SKM-1 (cell line): ENCODE measurements at regions not wholly inside any gene's neighbourhood (a gene's known extent, or its start where the extent isn't known, plus 50 kb on each side); places are given as distances from the start of the nearest gene placed in this dataset.

Experiments used
- DNase-seq: peaks from one replicate; lab custom pipeline; 2025; ENCODE audit not compliant: unreplicated experiment; lab: John Stamatoyannopoulos, UW

GRCh38 chr4:156596706-156597329 lies 374.8 kb downstream of the PDGFC start:
- DNase-seq = no peak

- DNase-seq = no peak
Measured at GRCh38 chr4:156596026-156596425, 375.6 kb downstream of the PDGFC start.

- no peak for DNase-seq
Measured at GRCh38 chr4:156595041-156595440, 376.6 kb downstream of the PDGFC start.

GRCh38 chr4:156594624-156595023 lies 377.0 kb downstream of the PDGFC start:
- DNase-seq = no peak

GRCh38 chr4:156593464-156593863 lies 378.1 kb downstream of the PDGFC start:
- DNase-seq = no peak

- no peak for DNase-seq
Measured at GRCh38 chr4:156591679-156592078, 379.9 kb downstream of the PDGFC start.

GRCh38 chr4:156584100-156584499 lies 387.5 kb downstream of the PDGFC start:
- DNase-seq = no peak

- no peak for DNase-seq
Measured at GRCh38 chr4:156583265-156583664, 388.3 kb downstream of the PDGFC start.

GRCh38 chr4:156581282-156582063 lies 390.1 kb downstream of the PDGFC start:
- DNase-seq = no peak

- no peak for DNase-seq
Measured at GRCh38 chr4:156578713-156579112, 392.9 kb downstream of the PDGFC start.

- no peak for DNase-seq
Measured at GRCh38 chr4:156578005-156578404, 393.6 kb downstream of the PDGFC start.

- DNase-seq = no peak
Measured at GRCh38 chr4:156576946-156577345, 394.7 kb downstream of the PDGFC start.

GRCh38 chr4:156575430-156576073 lies 396.0 kb downstream of the PDGFC start:
- DNase-seq = peak; percentile 44

- no peak for DNase-seq
Measured at GRCh38 chr4:156571146-156571545, 400.5 kb downstream of the PDGFC start.

- DNase-seq = no peak
Measured at GRCh38 chr4:156569535-156569934, 402.1 kb downstream of the PDGFC start.

GRCh38 chr4:156568484-156568883 lies 403.1 kb downstream of the PDGFC start:
- no peak for DNase-seq

GRCh38 chr4:156568041-156568440 lies 403.6 kb downstream of the PDGFC start:
- DNase-seq = no peak

GRCh38 chr4:156560701-156561100 lies 410.9 kb downstream of the PDGFC start:
- DNase-seq = peak; percentile 40

- no peak for DNase-seq
Measured at GRCh38 chr4:156559346-156559745, 412.3 kb downstream of the PDGFC start.

GRCh38 chr4:156558373-156559025 lies 413.1 kb downstream of the PDGFC start:
- no peak for DNase-seq

GRCh38 chr4:156557920-156558319 lies 413.7 kb downstream of the PDGFC start:
- DNase-seq = no peak

- no peak for DNase-seq
Measured at GRCh38 chr4:156556336-156556735, 415.3 kb downstream of the PDGFC start.
